Thyroid gland (tissue), 4 donors: ENCODE measurements at regions not wholly inside any gene's neighbourhood (a gene's known extent, or its start where the extent isn't known, plus 50 kb on each side); places are given as distances from the start of the nearest gene placed in this dataset.

ENCODE experiments used
- DNase-seq, 2 donors: peaks; one replicate each; pipeline ENCODE4 v3.0.0-alpha.2; 2019
- H3K27ac ChIP-seq, 3 donors: fragments of 200-600 bp; sonication (generic); 1 replicate in 2 of 3; 2 replicates in 1 of 3; pipeline ENCODE4 v1.5.1; 2016 to 2019; ENCODE audit warnings: mild to moderate bottlenecking in 1 of 3, moderate library complexity in 1 of 3
- H3K27me3 ChIP-seq: fragments of 200-600 bp; sonication (generic); one replicate; pipeline ENCODE4 v1.5.1; 2019
- H3K36me3 ChIP-seq, 2 donors: fragments of 200-600 bp; sonication (generic); one replicate each; pipeline ENCODE4 v1.5.1; 2016 to 2019
- H3K4me1 ChIP-seq, 2 donors: fragments of 200-600 bp; sonication (generic); one replicate each; pipeline ENCODE4 v1.5.1; 2017 to 2019
- H3K4me3 ChIP-seq, 3 donors: fragments of 200-600 bp; sonication (generic); replicated peaks in 1 of 3; 1 replicate in 2 of 3; 2 replicates in 1 of 3; pipeline ENCODE4 v1.5.1; 2016; ENCODE audit warnings: mild to moderate bottlenecking in 1 of 3
- H3K9me3 ChIP-seq: fragments of 200-600 bp; sonication (generic); one replicate; pipeline ENCODE4 v1.5.1; 2017
- POLR2A ChIP-seq, 2 donors: fragments of 450-650 bp; IDR thresholded peaks; one replicate each; pipeline ENCODE4 v1.6.1; 2017; ENCODE audit warnings: antibody characterized with exemption in 2 of 2, mild to moderate bottlenecking in 2 of 2, moderate library complexity in 1 of 2
- WGBS, 2 donors: methylation state at CpG; one replicate each; pipeline ENCODE4 v1.1.5; 2017; 5-methylcytosine and 5-hydroxymethylcytosine counted together
- intact Hi-C: fragments of 100-400 bp; cut with DNase I; formaldehyde crosslinking; loops from one replicate; pipeline ENCODE4 v1.15.1; 2023
- TF ChIP-seq, protein P1 (sequence below), 6 experiments: fragments of 200-600 bp in 3 of 6; fragments of 450-650 bp in 3 of 6; sonication (generic) in 3 of 6; IDR thresholded peaks; one replicate each; pipeline ENCODE4 v1.5.1; 2016 to 2019; ENCODE audit warnings: antibody characterized with exemption in 6 of 6, mild to moderate bottlenecking in 2 of 6, inconsistent platforms in 1 of 6, moderate library complexity in 1 of 6

DNA sequence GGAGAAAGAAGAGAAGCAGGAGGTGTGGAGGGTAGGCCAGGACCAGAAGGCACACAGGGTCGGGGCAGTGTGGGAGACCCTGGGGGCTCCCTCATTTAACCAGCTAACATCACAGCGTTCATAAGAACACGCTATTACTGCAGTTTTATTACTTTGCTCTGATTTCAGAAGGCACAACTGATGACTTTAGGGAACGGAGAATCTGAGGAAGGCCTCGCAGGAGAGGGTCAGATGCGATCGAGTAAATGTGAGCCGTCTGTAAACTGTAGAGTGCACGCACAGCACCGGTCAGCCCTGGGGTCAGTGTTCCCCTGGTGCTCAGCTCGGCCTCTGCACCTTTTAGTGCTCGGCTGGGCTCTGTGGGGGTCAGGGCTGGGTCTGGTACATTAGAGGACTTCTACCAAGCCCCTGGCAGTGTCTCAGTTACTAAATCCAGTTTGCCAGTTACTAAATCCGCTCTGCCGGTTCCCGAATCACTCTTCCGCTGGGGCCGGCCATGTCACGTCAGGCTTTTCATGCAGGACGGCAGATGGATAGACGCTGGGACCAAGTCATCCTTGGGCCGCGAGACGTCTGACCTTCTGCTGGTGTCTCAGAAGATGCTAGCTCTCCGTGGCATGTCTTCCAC, 325.9 kb downstream of the SEC14L1 start:
- Histone ChIP-seq H3K4me3 (no peak overlapping the region), H3K9me3 (no peaks in the 10 kb centered on the region), H3K27ac (peak overlapping the region in 2 of 3 donors; percentile 4 to 43), H3K4me1 (peaks cover 27 to 50% of the 10 kb centered on the region in 2 donors), H3K27me3 (no peaks in the 10 kb centered on the region), H3K36me3 (no peaks in the 10 kb centered on the region)
- intact Hi-C loops, result no loop called here
- DNase-seq, result no peak
- no peak for TF ChIP-seq POLR2A (IDR thresholded peaks at IDR 0.05)
- TF ChIP-seq, protein P1, sequence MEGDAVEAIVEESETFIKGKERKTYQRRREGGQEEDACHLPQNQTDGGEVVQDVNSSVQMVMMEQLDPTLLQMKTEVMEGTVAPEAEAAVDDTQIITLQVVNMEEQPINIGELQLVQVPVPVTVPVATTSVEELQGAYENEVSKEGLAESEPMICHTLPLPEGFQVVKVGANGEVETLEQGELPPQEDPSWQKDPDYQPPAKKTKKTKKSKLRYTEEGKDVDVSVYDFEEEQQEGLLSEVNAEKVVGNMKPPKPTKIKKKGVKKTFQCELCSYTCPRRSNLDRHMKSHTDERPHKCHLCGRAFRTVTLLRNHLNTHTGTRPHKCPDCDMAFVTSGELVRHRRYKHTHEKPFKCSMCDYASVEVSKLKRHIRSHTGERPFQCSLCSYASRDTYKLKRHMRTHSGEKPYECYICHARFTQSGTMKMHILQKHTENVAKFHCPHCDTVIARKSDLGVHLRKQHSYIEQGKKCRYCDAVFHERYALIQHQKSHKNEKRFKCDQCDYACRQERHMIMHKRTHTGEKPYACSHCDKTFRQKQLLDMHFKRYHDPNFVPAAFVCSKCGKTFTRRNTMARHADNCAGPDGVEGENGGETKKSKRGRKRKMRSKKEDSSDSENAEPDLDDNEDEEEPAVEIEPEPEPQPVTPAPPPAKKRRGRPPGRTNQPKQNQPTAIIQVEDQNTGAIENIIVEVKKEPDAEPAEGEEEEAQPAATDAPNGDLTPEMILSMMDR (IDR thresholded peaks at IDR 0.05), result no peak
- 87 to 90% methylated on average over 21 to 24 of the region's 24 CpGs for WGBS, 2 donors

- Histone ChIP-seq H3K27ac (no peak overlapping the region), H3K4me3 (no peak overlapping the region), H3K4me1 (peaks cover 30 to 51% of the 10 kb centered on the region in 2 donors), H3K9me3 (no peaks in the 10 kb centered on the region), H3K36me3 (no peaks in the 10 kb centered on the region), H3K27me3 (no peaks in the 10 kb centered on the region)
- intact Hi-C loops, result no loop called here
- 84 to 85% methylated on average over 23 to 25 of the region's 25 CpGs for WGBS, 2 donors
- DNase-seq, result no peak
- no peak for TF ChIP-seq POLR2A (IDR thresholded peaks at IDR 0.05)
- TF ChIP-seq, protein P1 (IDR thresholded peaks at IDR 0.05), result no peak
These were observed 326.8 kb downstream of the SEC14L1 start for GRCh38 chr17:77467521-77467920.

GRCh38 chr17:77468897-77469296, 328.1 kb downstream of the SEC14L1 start:
- DNase-seq, result no peak
- WGBS, 2 donors, result 79 to 91% methylated on average over 7 of the region's 7 CpGs
- Histone ChIP-seq H3K9me3 (no peaks in the 10 kb centered on the region), H3K4me1 (peaks cover 37 to 65% of the 10 kb centered on the region in 2 donors), H3K27me3 (no peaks in the 10 kb centered on the region), H3K27ac (no peak overlapping the region), H3K4me3 (no peak overlapping the region), H3K36me3 (no peaks in the 10 kb centered on the region)
- intact Hi-C loops, result no loop called here
- TF ChIP-seq POLR2A (IDR thresholded peaks at IDR 0.05), result no peak
- TF ChIP-seq, protein P1 (IDR thresholded peaks at IDR 0.05), result no peak

GRCh38 chr17:77470330-77470786, 329.6 kb downstream of the SEC14L1 start:
- Histone ChIP-seq H3K4me1 (peaks cover 43 to 73% of the 10 kb centered on the region in 2 donors), H3K9me3 (no peaks in the 10 kb centered on the region), H3K27ac (no peak overlapping the region), H3K4me3 (no peak overlapping the region), H3K27me3 (no peaks in the 10 kb centered on the region), H3K36me3 (no peaks in the 10 kb centered on the region)
- TF ChIP-seq POLR2A (IDR thresholded peaks at IDR 0.05), result no peak
- TF ChIP-seq, protein P1 (IDR thresholded peaks at IDR 0.05), result no peak
- 92 to 95% methylated on average over 3 of the region's 3 CpGs for WGBS, 2 donors
- intact Hi-C loops, result no loop called here
- no peak for DNase-seq
